ENCODE measurements at regions not wholly inside any gene's neighbourhood (a gene's known extent, or its start where the extent isn't known, plus 50 kb on each side); places are given as distances from the start of the nearest gene placed in this dataset.

GRCh38 chr1:232184561-232185530, 445.1 kb downstream of the SIPA1L2 start:
- no peak for TF ChIP-seq GABPA (IDR thresholded peaks at IDR 0.05; ENCODE audit: low read depth)
- TF ChIP-seq, protein P1, sequence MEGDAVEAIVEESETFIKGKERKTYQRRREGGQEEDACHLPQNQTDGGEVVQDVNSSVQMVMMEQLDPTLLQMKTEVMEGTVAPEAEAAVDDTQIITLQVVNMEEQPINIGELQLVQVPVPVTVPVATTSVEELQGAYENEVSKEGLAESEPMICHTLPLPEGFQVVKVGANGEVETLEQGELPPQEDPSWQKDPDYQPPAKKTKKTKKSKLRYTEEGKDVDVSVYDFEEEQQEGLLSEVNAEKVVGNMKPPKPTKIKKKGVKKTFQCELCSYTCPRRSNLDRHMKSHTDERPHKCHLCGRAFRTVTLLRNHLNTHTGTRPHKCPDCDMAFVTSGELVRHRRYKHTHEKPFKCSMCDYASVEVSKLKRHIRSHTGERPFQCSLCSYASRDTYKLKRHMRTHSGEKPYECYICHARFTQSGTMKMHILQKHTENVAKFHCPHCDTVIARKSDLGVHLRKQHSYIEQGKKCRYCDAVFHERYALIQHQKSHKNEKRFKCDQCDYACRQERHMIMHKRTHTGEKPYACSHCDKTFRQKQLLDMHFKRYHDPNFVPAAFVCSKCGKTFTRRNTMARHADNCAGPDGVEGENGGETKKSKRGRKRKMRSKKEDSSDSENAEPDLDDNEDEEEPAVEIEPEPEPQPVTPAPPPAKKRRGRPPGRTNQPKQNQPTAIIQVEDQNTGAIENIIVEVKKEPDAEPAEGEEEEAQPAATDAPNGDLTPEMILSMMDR (IDR thresholded peaks at IDR 0.05), result no peak
- TF ChIP-seq TCF12 (IDR thresholded peaks at IDR 0.05), result no peak
- TF ChIP-seq SMC3 (IDR thresholded peaks at IDR 0.05; ENCODE audit: low read depth, low read length), result no peak
- TF ChIP-seq, protein P2, sequence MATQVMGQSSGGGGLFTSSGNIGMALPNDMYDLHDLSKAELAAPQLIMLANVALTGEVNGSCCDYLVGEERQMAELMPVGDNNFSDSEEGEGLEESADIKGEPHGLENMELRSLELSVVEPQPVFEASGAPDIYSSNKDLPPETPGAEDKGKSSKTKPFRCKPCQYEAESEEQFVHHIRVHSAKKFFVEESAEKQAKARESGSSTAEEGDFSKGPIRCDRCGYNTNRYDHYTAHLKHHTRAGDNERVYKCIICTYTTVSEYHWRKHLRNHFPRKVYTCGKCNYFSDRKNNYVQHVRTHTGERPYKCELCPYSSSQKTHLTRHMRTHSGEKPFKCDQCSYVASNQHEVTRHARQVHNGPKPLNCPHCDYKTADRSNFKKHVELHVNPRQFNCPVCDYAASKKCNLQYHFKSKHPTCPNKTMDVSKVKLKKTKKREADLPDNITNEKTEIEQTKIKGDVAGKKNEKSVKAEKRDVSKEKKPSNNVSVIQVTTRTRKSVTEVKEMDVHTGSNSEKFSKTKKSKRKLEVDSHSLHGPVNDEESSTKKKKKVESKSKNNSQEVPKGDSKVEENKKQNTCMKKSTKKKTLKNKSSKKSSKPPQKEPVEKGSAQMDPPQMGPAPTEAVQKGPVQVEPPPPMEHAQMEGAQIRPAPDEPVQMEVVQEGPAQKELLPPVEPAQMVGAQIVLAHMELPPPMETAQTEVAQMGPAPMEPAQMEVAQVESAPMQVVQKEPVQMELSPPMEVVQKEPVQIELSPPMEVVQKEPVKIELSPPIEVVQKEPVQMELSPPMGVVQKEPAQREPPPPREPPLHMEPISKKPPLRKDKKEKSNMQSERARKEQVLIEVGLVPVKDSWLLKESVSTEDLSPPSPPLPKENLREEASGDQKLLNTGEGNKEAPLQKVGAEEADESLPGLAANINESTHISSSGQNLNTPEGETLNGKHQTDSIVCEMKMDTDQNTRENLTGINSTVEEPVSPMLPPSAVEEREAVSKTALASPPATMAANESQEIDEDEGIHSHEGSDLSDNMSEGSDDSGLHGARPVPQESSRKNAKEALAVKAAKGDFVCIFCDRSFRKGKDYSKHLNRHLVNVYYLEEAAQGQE (IDR thresholded peaks at IDR 0.05; ENCODE audit: low read depth, low read length), result no peak
- TF ChIP-seq, protein P3, sequence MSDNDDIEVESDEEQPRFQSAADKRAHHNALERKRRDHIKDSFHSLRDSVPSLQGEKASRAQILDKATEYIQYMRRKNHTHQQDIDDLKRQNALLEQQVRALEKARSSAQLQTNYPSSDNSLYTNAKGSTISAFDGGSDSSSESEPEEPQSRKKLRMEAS (IDR thresholded peaks at IDR 0.05; ENCODE audit: low read depth), result no peak
- TF ChIP-seq POLR2AphosphoS5 (IDR thresholded peaks at IDR 0.05; ENCODE audit: low read depth, low read length), result no peak
- no peak for TF ChIP-seq USF1 (IDR thresholded peaks at IDR 0.05; ENCODE audit: borderline replicate concordance, low read depth)
- TF ChIP-seq EP300 (IDR thresholded peaks at IDR 0.05; ENCODE audit: borderline replicate concordance in 1 of 2, low read depth in 1 of 2, low read length in 1 of 2), result no peak
- TF ChIP-seq FOXM1 (IDR thresholded peaks at IDR 0.05; ENCODE audit: low read depth), result no peak

Data from SK-N-SH (cell line).